ENCODE measurements at regions not wholly inside any gene's neighbourhood (a gene's known extent, or its start where the extent isn't known, plus 50 kb on each side); places are given as distances from the start of the nearest gene placed in this dataset.
A peak's percentile ranks its signal among the peaks of the same experiment; 100 is the strongest.

GRCh38 chr9:515665-516064, 301.0 kb downstream of the DOCK8 start:
- DNase-seq (ENCODE audit: low read depth in 3 of 3, low spot score in 2 of 3) = no peak

GRCh38 chr9:517993-518392, 303.3 kb downstream of the DOCK8 start:
- no peak for DNase-seq (ENCODE audit: low read depth in 3 of 3, low spot score in 2 of 3)

GRCh38 chr9:518540-518939, 303.9 kb downstream of the DOCK8 start:
- no peak for DNase-seq (ENCODE audit: low read depth in 3 of 3, low spot score in 2 of 3)

- no peak for DNase-seq (ENCODE audit: low read depth in 3 of 3, low spot score in 2 of 3)
These were observed 304.9 kb downstream of the DOCK8 start for GRCh38 chr9:519579-519978.

- no peak for DNase-seq (ENCODE audit: low read depth in 3 of 3, low spot score in 2 of 3)
These were observed 305.6 kb downstream of the DOCK8 start for GRCh38 chr9:520302-520701.

- no peak for DNase-seq (ENCODE audit: low read depth in 3 of 3, low spot score in 2 of 3)
These were observed 307.5 kb downstream of the DOCK8 start for GRCh38 chr9:522190-522589.

- no peak for DNase-seq (ENCODE audit: low read depth in 3 of 3, low spot score in 2 of 3)
These were observed 308.0 kb downstream of the DOCK8 start for GRCh38 chr9:522658-523057.

GRCh38 chr9:523444-523843, 308.8 kb downstream of the DOCK8 start:
- no peak for DNase-seq (ENCODE audit: low read depth in 3 of 3, low spot score in 2 of 3)

GRCh38 chr9:524008-524407, 309.3 kb downstream of the DOCK8 start:
- no peak for DNase-seq (ENCODE audit: low read depth in 3 of 3, low spot score in 2 of 3)

GRCh38 chr9:526904-527591, 312.4 kb downstream of the DOCK8 start:
- no peak for DNase-seq (ENCODE audit: low read depth in 3 of 3, low spot score in 2 of 3)

- DNase-seq (ENCODE audit: low read depth in 3 of 3, low spot score in 2 of 3) = no peak
These were observed 311.8 kb upstream of the DMRT1 start for GRCh38 chr9:529731-530130.

GRCh38 chr9:530681-531080, 310.8 kb upstream of the DMRT1 start:
- DNase-seq (ENCODE audit: low read depth in 3 of 3, low spot score in 2 of 3) = no peak

- no peak for DNase-seq (ENCODE audit: low read depth in 3 of 3, low spot score in 2 of 3)
These were observed 308.8 kb upstream of the DMRT1 start for GRCh38 chr9:532707-533106.

- DNase-seq (ENCODE audit: low read depth in 3 of 3, low spot score in 2 of 3) = no peak
These were observed 306.6 kb upstream of the DMRT1 start for GRCh38 chr9:534886-535285.

GRCh38 chr9:535356-535755, 306.1 kb upstream of the DMRT1 start:
- no peak for DNase-seq (ENCODE audit: low read depth in 3 of 3, low spot score in 2 of 3)

GRCh38 chr9:536597-537511, 304.6 kb upstream of the DMRT1 start:
- DNase-seq (ENCODE audit: low read depth in 3 of 3, low spot score in 2 of 3) = no peak

GRCh38 chr9:543478-543877, 298.0 kb upstream of the DMRT1 start:
- no peak for DNase-seq (ENCODE audit: low read depth in 3 of 3, low spot score in 2 of 3)

GRCh38 chr9:545480-545879, 296.0 kb upstream of the DMRT1 start:
- DNase-seq (ENCODE audit: low read depth in 3 of 3, low spot score in 2 of 3) = no peak

GRCh38 chr9:546235-546634, 295.3 kb upstream of the DMRT1 start:
- DNase-seq (ENCODE audit: low read depth in 3 of 3, low spot score in 2 of 3) = no peak

- peak in 1 of 3 donors; percentile 53 for DNase-seq (ENCODE audit: low read depth in 3 of 3, low spot score in 2 of 3)
These were observed 294.7 kb upstream of the DMRT1 start for GRCh38 chr9:546797-547223.

- DNase-seq (ENCODE audit: low read depth in 3 of 3, low spot score in 2 of 3) = no peak
These were observed 294.2 kb upstream of the DMRT1 start for GRCh38 chr9:547314-547713.

- DNase-seq (ENCODE audit: low read depth in 3 of 3, low spot score in 2 of 3) = no peak
These were observed 292.0 kb upstream of the DMRT1 start for GRCh38 chr9:549455-549997.
